ENCODE measurements at regions not wholly inside any gene's neighbourhood (a gene's known extent, or its start where the extent isn't known, plus 50 kb on each side); places are given as distances from the start of the nearest gene placed in this dataset.
A peak's percentile ranks its signal among the peaks of the same experiment; 100 is the strongest.
"Not testable (repeated sequence)": the region's sequence is repeated elsewhere in the genome, so short reads cannot be mapped to it uniquely, and the experiment has no call there.

- H3K27me3 ChIP-seq (ENCODE audit: insufficient read depth, low read depth, low read length); H3K4me2 ChIP-seq (ENCODE audit: low read length); H3F3A ChIP-seq (ENCODE audit: insufficient read depth, low read length, poor library complexity, severe bottlenecking); H3K9me3 ChIP-seq (ENCODE audit: low read length); H2AFZ ChIP-seq (ENCODE audit: low read depth, low read length); H3K9me2 ChIP-seq (ENCODE audit: insufficient read depth, low read length); H3K9ac ChIP-seq (ENCODE audit: low read length); H4K20me1 ChIP-seq (ENCODE audit: insufficient read depth); H3K36me3 ChIP-seq (ENCODE audit: insufficient read depth, low read length); H3K79me2 ChIP-seq (replicated peaks; ENCODE audit: insufficient read depth, low read length); H3K4me3 ChIP-seq (ENCODE audit: low read length); H3K27ac ChIP-seq (ENCODE audit: low read length): not testable (repeated sequence)
Observed at GRCh38 chr5:98342958-98343660, 430.4 kb upstream of the RGMB start.

- TF ChIP-seq, protein P1, sequence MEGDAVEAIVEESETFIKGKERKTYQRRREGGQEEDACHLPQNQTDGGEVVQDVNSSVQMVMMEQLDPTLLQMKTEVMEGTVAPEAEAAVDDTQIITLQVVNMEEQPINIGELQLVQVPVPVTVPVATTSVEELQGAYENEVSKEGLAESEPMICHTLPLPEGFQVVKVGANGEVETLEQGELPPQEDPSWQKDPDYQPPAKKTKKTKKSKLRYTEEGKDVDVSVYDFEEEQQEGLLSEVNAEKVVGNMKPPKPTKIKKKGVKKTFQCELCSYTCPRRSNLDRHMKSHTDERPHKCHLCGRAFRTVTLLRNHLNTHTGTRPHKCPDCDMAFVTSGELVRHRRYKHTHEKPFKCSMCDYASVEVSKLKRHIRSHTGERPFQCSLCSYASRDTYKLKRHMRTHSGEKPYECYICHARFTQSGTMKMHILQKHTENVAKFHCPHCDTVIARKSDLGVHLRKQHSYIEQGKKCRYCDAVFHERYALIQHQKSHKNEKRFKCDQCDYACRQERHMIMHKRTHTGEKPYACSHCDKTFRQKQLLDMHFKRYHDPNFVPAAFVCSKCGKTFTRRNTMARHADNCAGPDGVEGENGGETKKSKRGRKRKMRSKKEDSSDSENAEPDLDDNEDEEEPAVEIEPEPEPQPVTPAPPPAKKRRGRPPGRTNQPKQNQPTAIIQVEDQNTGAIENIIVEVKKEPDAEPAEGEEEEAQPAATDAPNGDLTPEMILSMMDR (IDR thresholded peaks at IDR 0.05; ENCODE audit: poor library complexity, severe bottlenecking), result peak; percentile 64
- TF ChIP-seq TAF1 (IDR thresholded peaks at IDR 0.05; ENCODE audit: low read depth) (no peak), MXI1 (conservative IDR thresholded peaks at IDR 0.05; ENCODE audit: poor library complexity, severe bottlenecking) (no peak), RAD21 (conservative IDR thresholded peaks at IDR 0.05) (peak; percentile 72), EP300 (conservative IDR thresholded peaks at IDR 0.05; ENCODE audit: poor library complexity, severe bottlenecking) (no peak), REST (IDR thresholded peaks at IDR 0.05; ENCODE audit: borderline replicate concordance) (no peak), EZH2 (IDR thresholded peaks at IDR 0.05; ENCODE audit: borderline replicate concordance, insufficient read depth, low read length, poor library complexity, severe bottlenecking) (no peak), SMC3 (conservative IDR thresholded peaks at IDR 0.05; ENCODE audit: poor library complexity) (peak; percentile 74), POLR2AphosphoS5 (IDR thresholded peaks at IDR 0.05) (no peak)
- H2AFZ ChIP-seq (ENCODE audit: low read depth, low read length), result no peak overlapping the region
Observed at GRCh38 chr5:98349251-98349989, 424.0 kb upstream of the RGMB start.

More at GRCh38 chr5:98349251-98349989, 424.0 kb upstream of the RGMB start:
- Histone ChIP-seq H3K27ac (ENCODE audit: low read length) (no peak overlapping the region), H3F3A (ENCODE audit: insufficient read depth, low read length, poor library complexity, severe bottlenecking) (no peaks in the 10 kb centered on the region), H3K4me2 (ENCODE audit: low read length) (no peak overlapping the region), H3K36me3 (ENCODE audit: insufficient read depth, low read length) (no peaks in the 10 kb centered on the region), H3K79me2 (replicated peaks; ENCODE audit: insufficient read depth, low read length) (no peaks in the 10 kb centered on the region), H3K27me3 (ENCODE audit: insufficient read depth, low read depth, low read length) (no peaks in the 10 kb centered on the region), H3K9ac (ENCODE audit: low read length) (no peak overlapping the region), H3K9me2 (ENCODE audit: insufficient read depth, low read length) (no peaks in the 10 kb centered on the region), H3K4me3 (ENCODE audit: low read length) (no peak overlapping the region), H4K20me1 (ENCODE audit: insufficient read depth) (no peaks in the 10 kb centered on the region), H3K9me3 (ENCODE audit: low read length) (peaks cover 6% of the 10 kb centered on the region)
